GM04503 (cell line): ENCODE measurements at regions not wholly inside any gene's neighbourhood (a gene's known extent, or its start where the extent isn't known, plus 50 kb on each side); places are given as distances from the start of the nearest gene placed in this dataset.
"Not testable (repeated sequence)": the region's sequence is repeated elsewhere in the genome, so short reads cannot be mapped to it uniquely, and the experiment has no call there.

ENCODE experiments used
- DNase-seq: peaks from one replicate; pipeline ENCODE4 v3.0.0-alpha.2; 2012; ENCODE audit warnings: low read depth

DNA sequence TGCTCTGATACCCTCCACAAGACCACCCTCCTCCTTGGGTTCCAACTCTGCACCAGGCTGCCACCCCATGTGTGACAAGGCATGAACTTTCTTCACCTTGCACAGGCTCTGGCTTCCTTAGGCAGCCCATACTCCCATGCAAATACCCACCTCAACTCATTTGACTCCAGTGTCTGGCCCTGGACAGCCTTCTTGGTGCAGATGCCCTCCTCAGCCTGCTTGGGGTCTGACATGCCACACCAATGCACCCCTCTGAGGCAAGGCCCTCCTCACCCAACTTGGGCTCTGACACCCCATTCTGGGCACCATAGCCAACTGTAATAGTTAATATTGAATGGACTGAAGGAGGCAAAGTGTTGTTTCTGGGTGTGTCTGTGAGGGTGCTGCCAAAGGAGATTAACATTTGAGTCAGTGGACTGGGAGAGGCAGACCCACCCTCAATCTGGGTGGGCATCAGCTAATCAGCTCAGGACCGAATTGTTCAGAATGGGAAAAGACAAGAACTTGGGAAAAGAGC, 115.0 kb upstream of the EPB41L4A start:
- no peak for DNase-seq

DNA sequence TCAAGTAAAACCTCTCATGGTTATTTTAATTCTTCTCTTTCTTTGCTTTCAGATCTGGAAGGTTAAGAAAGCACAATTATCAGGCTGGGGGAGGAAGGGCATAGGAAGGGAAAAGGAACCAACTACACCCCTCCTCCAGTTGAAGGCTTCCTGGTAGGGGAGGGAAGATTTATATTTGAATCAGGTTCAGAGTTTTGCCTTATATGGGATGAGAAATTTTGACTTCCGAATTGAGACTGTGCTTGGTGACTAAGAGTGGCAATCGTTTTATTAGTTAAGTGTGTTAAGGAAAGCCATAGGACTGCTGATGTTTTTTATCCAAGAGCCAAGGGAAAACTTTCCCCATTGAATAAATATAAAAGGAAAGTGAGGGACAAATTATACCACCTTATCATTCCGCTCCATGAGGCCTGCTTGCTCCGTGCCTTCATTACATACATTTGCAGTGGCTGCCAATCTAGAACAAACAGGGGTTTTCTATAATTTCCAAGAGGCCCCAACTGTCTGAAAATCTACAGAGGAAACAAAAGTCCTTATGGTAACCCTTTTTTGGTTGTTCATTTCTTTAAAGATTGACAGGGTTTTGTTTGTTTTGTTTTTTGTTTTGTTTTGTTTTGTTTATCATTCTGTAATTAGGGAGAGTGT, 115.7 kb upstream of the EPB41L4A start:
- no peak for DNase-seq

DNA sequence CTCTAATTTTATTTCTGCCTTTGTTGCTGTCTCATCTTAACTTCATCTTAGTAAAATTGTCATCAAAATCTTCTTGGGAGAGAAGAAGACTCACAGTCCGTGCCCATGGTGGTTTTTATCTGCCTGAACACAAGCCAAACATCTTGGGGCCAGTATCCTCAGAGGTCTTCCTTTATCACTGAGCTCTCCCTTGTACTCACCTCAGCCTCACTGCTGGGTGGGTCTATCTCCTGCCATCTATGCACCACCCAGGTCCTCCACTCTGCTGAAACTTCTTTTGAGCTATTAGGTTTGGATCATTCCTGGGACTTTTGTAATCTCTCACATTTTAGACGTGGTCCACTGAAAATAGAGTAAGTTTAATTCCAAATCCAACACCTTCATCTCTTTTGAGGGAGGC, 116.3 kb upstream of the EPB41L4A start:
- no peak for DNase-seq

GRCh38 chr5:112544558-112544957, 125.5 kb upstream of the EPB41L4A start:
- DNase-seq = not testable (repeated sequence)

- no peak for DNase-seq
Measured at GRCh38 chr5:112546946-112547592, 128.0 kb upstream of the EPB41L4A start.

DNA sequence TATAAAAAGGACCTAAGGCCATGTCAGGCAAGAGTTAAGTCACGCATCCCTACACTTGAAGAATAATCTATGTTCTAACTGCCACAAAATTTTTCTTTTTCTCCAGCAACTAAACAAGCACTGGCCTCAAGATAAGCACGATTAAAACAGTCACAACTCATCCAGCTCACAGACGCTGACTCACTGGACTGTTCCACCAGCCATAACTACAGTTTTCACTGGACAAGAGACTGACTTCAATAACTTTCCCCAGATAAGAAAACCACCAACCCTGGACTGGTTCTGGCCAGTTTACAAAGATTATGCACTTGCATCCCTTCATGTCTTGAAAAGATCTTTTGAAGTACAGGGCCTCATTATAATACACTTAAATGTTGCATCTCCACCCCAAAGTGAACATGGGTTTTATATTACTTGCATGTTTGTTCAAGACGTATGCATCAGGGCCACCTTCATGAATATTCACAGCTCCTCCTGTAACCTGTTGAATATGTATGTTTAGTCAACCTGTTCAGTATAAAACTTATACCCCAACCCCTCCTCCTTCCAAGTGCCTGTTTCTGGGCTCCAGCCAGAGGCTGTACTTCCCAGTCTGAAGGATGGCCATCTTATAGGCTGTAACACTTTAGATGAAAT, 129.3 kb upstream of the EPB41L4A start:
- peak; percentile 28 for DNase-seq

DNA sequence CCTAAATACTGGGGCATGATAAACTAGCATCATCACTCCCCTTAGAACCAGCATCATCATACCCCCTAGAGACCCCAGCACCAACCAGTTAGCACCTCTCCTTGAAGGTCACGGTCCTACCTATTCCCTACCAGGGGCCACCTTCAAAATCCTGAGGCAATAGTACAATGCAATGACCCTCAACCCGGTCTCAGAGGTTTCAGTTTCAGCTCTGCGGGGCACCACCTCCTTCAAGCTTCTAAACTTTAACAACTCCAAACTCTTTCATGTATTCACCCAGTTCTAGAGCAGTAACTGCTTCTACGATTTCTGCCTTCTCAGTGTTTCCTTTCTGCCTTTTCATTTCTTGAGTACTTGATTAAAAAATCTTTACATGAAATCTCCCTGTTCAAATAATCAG, 130.1 kb upstream of the EPB41L4A start:
- no peak for DNase-seq

DNA sequence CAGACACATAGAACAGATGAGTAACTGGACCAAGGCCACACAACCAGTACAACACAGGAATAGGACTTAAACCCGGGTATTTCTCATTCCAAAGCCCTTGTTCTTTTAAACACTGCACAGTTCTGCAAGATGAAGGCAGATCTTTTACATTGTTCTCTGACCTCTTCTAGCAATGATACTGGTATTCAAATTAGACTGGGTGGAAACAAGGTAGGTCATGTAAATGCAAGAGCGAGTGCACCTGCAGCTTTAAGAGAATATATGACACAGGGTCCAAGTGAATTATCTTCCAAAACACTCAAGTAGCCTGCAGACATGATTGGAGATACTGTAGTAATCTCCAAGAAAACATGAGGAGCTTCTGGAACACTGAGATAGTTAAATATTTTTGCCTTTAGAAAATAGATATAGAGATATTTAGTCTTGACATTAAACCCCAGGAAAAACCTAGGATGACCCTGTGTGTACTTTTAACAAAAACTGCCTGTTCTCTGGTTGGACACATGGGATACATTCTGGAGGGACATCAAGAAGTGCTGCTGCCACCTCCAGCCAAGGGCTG, 130.6 kb upstream of the EPB41L4A start:
- DNase-seq = no peak

DNA sequence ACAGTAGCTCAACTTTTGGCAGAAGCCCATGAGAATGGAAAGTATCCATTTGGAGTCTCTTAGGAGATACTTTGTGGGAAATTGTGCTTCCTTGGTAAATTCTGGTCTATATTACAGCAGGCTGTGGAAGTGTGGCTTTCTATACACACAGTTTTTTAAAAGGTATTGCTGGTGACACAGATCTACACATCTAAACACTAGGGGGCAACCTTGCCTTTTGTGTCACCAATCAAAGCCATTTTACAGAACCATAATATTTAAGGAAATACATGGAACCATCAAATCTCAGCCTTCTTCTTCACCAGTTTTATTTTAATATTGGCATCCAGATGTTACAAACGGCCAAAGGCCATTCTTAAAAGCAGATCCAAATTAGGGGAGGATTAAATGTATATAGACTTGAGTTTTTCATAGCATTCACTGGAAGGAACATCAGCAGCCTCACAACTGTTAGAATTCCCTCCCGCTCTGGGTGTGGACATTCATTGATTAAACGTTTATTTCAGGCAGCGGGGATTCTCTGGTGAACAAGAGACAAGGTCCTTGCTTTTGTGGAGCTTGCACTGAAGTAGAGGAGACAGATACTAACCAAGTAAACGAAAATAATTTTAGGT, 132.4 kb upstream of the EPB41L4A start:
- no peak for DNase-seq

GRCh38 chr5:112552216-112552615, 133.1 kb upstream of the EPB41L4A start:
- DNase-seq = no peak

GRCh38 chr5:112552791-112553190, 133.7 kb upstream of the EPB41L4A start:
- DNase-seq = no peak

DNA sequence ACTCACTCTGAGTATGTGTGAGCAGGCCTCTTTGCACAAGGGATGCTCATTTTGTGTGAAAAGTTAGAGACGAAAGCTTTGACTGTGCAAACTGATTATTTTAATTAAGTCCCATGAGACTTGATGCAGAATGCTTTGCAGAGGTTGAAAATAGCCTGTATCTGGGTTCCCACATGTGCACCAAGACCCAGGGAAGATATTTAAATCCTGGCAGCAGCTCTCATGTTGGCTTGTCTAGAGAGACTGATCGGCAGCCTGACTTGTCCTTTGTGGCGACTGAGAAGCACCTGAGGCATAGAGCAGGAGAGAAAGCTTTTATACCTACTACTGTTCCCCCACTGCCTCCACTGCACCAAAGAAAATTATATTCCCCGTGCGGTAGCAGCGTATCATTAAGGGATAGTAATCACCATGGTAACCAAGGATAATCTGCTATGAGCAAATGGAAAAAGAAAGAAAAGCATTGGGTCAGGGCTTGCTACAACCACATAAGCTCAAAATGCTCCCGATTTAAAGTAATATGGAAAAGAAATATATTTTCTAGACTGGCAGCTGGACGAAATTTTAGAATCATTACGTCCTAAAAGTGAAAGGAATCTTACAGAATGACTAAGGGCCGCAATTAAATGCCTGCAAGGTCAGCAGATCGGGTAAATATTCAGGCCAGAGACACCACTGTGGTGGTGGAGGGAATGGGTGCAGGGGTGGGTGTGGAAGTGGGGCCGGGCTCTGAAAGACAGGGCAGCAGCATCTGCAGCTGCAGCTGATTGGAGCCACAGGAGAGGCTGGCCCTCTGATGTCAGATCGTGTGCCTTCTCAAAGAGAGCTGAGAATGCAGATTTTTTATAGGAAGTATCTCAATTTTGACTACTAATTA, 135.3 kb upstream of the EPB41L4A start:
- DNase-seq = no peak

- DNase-seq = no peak
Measured at GRCh38 chr5:112555197-112555596, 136.1 kb upstream of the EPB41L4A start.

GRCh38 chr5:112555691-112556090, 136.6 kb upstream of the EPB41L4A start:
- DNase-seq = peak; percentile 39

DNA sequence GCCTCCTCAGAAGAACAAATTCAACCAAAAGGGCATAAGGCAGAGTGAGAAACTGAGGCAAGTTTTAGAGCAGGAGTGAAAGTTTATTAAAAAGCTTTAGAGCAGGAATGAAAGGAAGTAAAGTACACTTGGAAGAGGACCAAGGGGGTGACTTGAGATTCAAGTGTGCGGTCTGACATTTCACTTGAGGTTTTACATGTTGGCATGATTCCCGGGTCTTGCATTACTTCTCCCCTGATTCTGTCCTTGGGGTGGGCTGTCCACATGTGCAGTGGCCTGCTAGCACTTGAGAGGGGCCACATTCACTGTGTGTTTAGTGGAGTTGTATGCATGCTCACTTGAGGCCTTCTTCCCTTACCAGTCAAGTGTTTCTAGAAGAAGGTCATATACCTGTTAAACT, 140.4 kb upstream of the EPB41L4A start:
- not testable (repeated sequence) for DNase-seq

GRCh38 chr5:112560371-112560770, 141.3 kb upstream of the EPB41L4A start:
- no peak for DNase-seq

GRCh38 chr5:112563169-112563826, 144.2 kb upstream of the EPB41L4A start:
- no peak for DNase-seq

GRCh38 chr5:112566251-112566650, 147.2 kb upstream of the EPB41L4A start:
- DNase-seq = no peak

- no peak for DNase-seq
Measured at GRCh38 chr5:112569596-112569995, 150.5 kb upstream of the EPB41L4A start.

DNA sequence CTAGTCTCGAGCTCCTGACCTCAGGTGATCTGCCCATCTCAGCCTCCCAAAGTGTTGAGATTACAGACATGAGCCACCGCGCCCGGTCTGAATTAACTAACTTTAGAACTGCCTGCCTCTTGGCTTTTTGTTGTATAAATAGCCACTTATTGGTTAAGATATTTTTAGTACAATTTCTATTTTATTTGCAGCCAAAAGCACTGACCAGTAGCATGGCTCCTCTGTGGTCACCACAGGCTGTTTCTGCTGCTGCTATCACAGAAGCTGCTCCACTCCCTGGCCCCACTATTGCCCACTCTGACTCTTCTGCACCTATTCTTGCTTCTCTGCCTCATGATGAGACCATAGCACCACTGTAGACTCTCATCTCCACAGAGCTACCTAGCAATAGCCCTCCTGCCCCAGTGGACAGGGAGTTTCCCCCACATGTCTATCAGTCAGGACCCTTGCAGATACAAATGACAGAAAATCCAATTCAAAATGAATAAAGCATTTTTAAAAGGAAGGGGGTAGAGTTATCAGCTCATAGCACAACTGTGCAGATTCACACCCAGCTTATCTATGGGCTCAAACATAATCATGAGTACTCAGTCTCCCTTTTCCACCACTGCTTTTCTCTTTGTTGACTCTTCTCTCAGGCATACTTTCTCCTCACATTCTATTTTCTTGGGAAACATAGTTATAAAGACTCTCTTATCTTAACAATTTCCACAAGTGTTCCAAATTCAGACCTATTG, 151.8 kb upstream of the EPB41L4A start:
- no peak for DNase-seq
